ENCODE measurements at regions not wholly inside any gene's neighbourhood (a gene's known extent, or its start where the extent isn't known, plus 50 kb on each side); places are given as distances from the start of the nearest gene placed in this dataset.

DNA sequence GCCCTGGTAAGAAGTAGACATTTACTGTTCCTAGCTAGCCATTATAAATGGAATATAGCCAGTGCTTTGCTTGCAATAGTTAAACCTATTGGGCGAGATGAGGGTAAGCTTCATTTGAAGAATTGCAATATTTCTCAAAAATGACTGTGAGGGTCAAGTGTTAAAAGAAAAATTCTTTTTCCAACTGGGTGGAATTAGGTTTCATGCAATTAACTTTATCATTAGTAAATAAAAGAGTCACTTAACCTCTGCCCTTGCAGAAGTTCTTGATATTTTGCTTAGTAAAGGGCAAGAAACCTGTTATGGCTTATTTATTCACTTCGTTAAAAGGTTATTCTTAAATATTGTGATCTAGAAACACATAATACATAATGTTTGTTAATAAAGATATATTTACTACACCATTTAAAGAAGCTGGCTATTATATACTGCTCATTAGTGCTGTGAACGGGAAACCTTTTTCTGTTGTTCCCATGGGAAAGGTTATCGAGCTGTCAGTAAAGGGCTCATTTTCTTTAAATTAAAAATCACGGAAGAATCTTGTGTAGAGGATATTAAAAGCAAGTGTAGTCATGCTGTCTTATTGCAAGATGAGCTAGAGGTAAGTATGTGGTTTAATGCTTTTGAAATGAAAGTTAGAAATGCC lies 370.5 kb downstream of the CSNK1G3 start:
- H3K9me3 ChIP-seq (ENCODE audit: low read depth, low read length, poor library complexity, severe bottlenecking): no peaks in the 10 kb centered on the region
- peak; percentile 6 for DNase-seq (ENCODE audit: low spot score)
- H3K36me3 ChIP-seq (ENCODE audit: insufficient read depth, low read length, poor library complexity, severe bottlenecking): no peaks in the 10 kb centered on the region
- peaks cover 27% of the 10 kb centered on the region for H3K4me1 ChIP-seq (ENCODE audit: insufficient read depth, low read length, poor library complexity, severe bottlenecking)
- TF ChIP-seq EZH2 (IDR thresholded peaks at IDR 0.05; ENCODE audit: borderline replicate concordance, low read depth, low read length, poor library complexity, severe bottlenecking): no peak
- TF ChIP-seq, protein P1, sequence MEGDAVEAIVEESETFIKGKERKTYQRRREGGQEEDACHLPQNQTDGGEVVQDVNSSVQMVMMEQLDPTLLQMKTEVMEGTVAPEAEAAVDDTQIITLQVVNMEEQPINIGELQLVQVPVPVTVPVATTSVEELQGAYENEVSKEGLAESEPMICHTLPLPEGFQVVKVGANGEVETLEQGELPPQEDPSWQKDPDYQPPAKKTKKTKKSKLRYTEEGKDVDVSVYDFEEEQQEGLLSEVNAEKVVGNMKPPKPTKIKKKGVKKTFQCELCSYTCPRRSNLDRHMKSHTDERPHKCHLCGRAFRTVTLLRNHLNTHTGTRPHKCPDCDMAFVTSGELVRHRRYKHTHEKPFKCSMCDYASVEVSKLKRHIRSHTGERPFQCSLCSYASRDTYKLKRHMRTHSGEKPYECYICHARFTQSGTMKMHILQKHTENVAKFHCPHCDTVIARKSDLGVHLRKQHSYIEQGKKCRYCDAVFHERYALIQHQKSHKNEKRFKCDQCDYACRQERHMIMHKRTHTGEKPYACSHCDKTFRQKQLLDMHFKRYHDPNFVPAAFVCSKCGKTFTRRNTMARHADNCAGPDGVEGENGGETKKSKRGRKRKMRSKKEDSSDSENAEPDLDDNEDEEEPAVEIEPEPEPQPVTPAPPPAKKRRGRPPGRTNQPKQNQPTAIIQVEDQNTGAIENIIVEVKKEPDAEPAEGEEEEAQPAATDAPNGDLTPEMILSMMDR (conservative IDR thresholded peaks at IDR 0.05; ENCODE audit: low read depth, low read length): no peak
- ChIA-PET POLR2A (ENCODE audit: low non-redundant PET) (no interaction called here), CTCF (no interaction called here)
- intact Hi-C loops (cut with micrococcal nuclease; ENCODE audit: unreplicated experiment): no loop called here
- H3K27ac ChIP-seq (ENCODE audit: low read depth, low read length, poor library complexity, severe bottlenecking): peak overlapping the region; percentile 75
- no peaks in the 10 kb centered on the region for H3K27me3 ChIP-seq (replicated peaks; ENCODE audit: insufficient read depth, low read depth, low read length, poor library complexity)
- peak overlapping the region; percentile 38 for H3K4me3 ChIP-seq (ENCODE audit: low read depth, low read length, poor library complexity, severe bottlenecking)
- BruUV-seq (replicated peaks): no TSS peak

DNA sequence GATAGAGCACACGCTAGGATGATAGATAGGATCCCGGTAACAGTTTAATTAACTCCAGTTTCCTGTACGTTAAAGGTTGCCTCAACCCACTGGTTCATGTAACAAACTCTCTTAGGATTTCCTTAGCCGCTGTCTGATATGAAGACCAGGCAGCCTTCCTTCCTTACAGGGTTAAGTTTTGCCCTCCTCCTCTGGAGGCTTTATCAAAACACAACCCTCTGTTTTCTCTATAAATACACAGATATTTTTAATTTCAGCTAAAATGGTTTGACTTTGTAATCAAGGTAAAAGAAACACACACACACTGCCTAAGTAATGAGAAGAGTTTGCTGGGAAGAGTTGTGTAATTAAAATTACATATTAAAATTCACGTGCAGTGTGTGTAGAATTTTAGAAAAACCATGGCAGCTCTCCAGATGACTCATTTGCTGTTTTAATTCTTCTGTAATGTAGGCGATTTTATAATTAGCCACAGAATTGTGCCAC lies 369.8 kb downstream of the CSNK1G3 start:
- DNase-seq (ENCODE audit: low spot score): peak; percentile 77
- Histone ChIP-seq H3K9me3 (ENCODE audit: low read depth, low read length, poor library complexity, severe bottlenecking) (no peaks in the 10 kb centered on the region), H3K36me3 (ENCODE audit: insufficient read depth, low read length, poor library complexity, severe bottlenecking) (no peaks in the 10 kb centered on the region), H3K27ac (ENCODE audit: low read depth, low read length, poor library complexity, severe bottlenecking) (peak overlapping the region; percentile 75), H3K4me1 (ENCODE audit: insufficient read depth, low read length, poor library complexity, severe bottlenecking) (peaks cover 30% of the 10 kb centered on the region), H3K4me3 (ENCODE audit: low read depth, low read length, poor library complexity, severe bottlenecking) (peak overlapping the region; percentile 38), H3K27me3 (replicated peaks; ENCODE audit: insufficient read depth, low read depth, low read length, poor library complexity) (no peaks in the 10 kb centered on the region)
- intact Hi-C loops (cut with micrococcal nuclease; ENCODE audit: unreplicated experiment): no loop called here
- CTCF ChIA-PET: no interaction called here
- no TSS peak for BruUV-seq (replicated peaks)
- POLR2A ChIA-PET (ENCODE audit: low non-redundant PET): no interaction called here
- TF ChIP-seq, protein P1 (conservative IDR thresholded peaks at IDR 0.05; ENCODE audit: low read depth, low read length): no peak
- no peak for TF ChIP-seq EZH2 (IDR thresholded peaks at IDR 0.05; ENCODE audit: borderline replicate concordance, low read depth, low read length, poor library complexity, severe bottlenecking)

DNA sequence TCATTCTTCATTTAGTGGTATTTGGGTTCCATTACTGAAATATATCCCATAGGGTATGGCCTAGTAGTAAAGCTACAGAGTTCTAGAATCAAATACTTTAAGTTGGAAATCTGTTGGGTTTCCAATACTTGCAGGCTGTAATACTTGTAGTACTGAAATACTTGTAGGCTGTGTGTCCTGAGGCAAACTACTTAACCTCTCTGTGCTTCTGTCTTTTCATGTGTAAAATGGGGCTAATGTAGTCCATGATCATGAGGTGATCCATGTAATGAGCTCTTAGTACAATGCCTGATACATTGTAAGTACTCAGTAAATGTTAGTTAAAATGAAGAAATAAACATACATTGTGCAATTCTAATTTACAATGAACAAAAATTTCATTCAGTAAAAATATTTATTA lies 368.9 kb downstream of the CSNK1G3 start:
- Histone ChIP-seq H3K27ac (ENCODE audit: low read depth, low read length, poor library complexity, severe bottlenecking) (no peak overlapping the region), H3K9me3 (ENCODE audit: low read depth, low read length, poor library complexity, severe bottlenecking) (no peaks in the 10 kb centered on the region), H3K36me3 (ENCODE audit: insufficient read depth, low read length, poor library complexity, severe bottlenecking) (no peaks in the 10 kb centered on the region), H3K4me1 (ENCODE audit: insufficient read depth, low read length, poor library complexity, severe bottlenecking) (peaks cover 39% of the 10 kb centered on the region), H3K27me3 (replicated peaks; ENCODE audit: insufficient read depth, low read depth, low read length, poor library complexity) (no peaks in the 10 kb centered on the region), H3K4me3 (ENCODE audit: low read depth, low read length, poor library complexity, severe bottlenecking) (no peak overlapping the region)
- no TSS peak for BruUV-seq (replicated peaks)
- CTCF ChIA-PET: no interaction called here
- intact Hi-C loops (cut with micrococcal nuclease; ENCODE audit: unreplicated experiment): no loop called here
- POLR2A ChIA-PET (ENCODE audit: low non-redundant PET): no interaction called here
- DNase-seq (ENCODE audit: low spot score): no peak
- TF ChIP-seq EZH2 (IDR thresholded peaks at IDR 0.05; ENCODE audit: borderline replicate concordance, low read depth, low read length, poor library complexity, severe bottlenecking): no peak
- TF ChIP-seq, protein P1 (conservative IDR thresholded peaks at IDR 0.05; ENCODE audit: low read depth, low read length): no peak
